BE2C (cell line): ENCODE measurements at regions not wholly inside any gene's neighbourhood (a gene's known extent, or its start where the extent isn't known, plus 50 kb on each side); places are given as distances from the start of the nearest gene placed in this dataset.

Experiments
- DNase-seq: peaks from one replicate; pipeline ENCODE4 v3.0.0-alpha.2; 2020
- H3K27me3 ChIP-seq: fragments of 250-450 bp; sonication (Bioruptor Pico); 2 replicates; pipeline ENCODE4 v1.5.1; 2020; ENCODE audit warnings: mild to moderate bottlenecking
- H3K36me3 ChIP-seq: fragments of 250-450 bp; sonication (Bioruptor Pico); 2 replicates; pipeline ENCODE4 v1.5.1; 2020; ENCODE audit warnings: mild to moderate bottlenecking
- H3K4me1 ChIP-seq: fragments of 250-450 bp; sonication (Bioruptor Pico); 2 replicates; pipeline ENCODE4 v1.5.1; 2020
- H3K4me3 ChIP-seq: 2 replicates; pipeline ENCODE4 v1.5.1; 2011; ENCODE audit warnings: low read depth, low read length
- H3K9me3 ChIP-seq: fragments of 250-450 bp; sonication (Bioruptor Pico); 2 replicates; pipeline ENCODE4 v1.5.1; 2020
- TF ChIP-seq, protein P1 (sequence below): IDR thresholded peaks from 2 replicates; pipeline ENCODE4 v1.5.1; 2012; ENCODE audit warnings: mild to moderate bottlenecking, low read depth, low read length

DNA sequence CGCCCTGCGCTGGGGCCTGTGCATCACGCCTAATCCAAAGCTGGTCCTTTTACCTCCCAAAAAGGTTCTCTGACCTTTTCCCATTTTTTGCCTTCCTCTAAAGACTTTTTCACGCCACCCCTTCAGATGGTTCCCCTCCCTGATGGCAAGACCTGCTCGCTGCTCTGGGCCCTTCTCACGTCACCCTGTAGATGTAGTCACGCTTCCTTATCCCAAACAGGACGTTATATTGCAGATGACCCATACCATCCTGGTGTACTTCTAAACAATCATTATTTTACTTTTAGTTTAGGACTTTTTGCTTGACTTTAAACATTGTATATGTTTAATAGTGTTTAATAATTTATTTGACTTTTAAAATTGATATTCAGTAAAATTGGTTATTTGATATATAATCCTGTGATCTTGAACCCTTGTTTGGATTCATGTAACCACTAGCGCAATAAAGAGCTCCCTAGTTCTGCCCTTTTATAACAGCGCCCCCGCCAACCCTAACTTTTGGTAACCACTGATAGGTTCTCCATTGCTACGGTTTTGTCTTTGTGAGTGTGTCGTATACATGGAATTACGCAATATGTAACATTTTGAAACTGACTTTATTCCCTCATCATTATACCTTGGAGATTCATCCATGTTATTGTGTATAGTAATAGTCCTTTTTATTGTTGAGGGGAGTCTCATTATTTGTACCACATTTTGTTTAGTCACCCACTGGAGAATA is 159.0 kb upstream of the CHRNA7 start:
- Histone ChIP-seq H3K4me3 (peak overlapping the region; percentile 73), H3K9me3 (no peaks in the 10 kb centered on the region), H3K4me1 (0 out of 2 replicates have a peak, but pooled peaks cover 3% of the 10 kb centered on the region), H3K27me3 (peaks cover 9% of the 10 kb centered on the region), H3K36me3 (no peaks in the 10 kb centered on the region)
- TF ChIP-seq, protein P1, sequence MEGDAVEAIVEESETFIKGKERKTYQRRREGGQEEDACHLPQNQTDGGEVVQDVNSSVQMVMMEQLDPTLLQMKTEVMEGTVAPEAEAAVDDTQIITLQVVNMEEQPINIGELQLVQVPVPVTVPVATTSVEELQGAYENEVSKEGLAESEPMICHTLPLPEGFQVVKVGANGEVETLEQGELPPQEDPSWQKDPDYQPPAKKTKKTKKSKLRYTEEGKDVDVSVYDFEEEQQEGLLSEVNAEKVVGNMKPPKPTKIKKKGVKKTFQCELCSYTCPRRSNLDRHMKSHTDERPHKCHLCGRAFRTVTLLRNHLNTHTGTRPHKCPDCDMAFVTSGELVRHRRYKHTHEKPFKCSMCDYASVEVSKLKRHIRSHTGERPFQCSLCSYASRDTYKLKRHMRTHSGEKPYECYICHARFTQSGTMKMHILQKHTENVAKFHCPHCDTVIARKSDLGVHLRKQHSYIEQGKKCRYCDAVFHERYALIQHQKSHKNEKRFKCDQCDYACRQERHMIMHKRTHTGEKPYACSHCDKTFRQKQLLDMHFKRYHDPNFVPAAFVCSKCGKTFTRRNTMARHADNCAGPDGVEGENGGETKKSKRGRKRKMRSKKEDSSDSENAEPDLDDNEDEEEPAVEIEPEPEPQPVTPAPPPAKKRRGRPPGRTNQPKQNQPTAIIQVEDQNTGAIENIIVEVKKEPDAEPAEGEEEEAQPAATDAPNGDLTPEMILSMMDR, result no peak
- no peak for DNase-seq

DNA sequence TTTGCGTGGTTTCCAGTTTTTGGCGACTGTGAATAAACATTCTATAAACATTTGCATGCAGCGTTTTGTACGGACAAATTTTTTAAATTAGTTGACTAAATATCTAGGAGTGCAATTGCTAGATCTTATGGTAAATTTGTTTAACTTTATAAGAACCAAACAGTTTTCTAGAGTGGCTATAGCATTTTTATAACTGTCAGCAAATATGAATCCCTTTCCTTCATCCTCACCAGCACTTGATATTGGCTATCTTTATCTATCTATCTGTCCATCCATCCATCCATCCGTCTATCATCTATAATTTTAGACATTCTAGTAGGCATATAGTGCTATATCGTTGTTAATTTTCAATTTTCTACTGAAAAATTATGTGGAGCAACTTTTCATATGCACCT is 158.4 kb upstream of the CHRNA7 start:
- H3K27me3 ChIP-seq, result peaks cover 9% of the 10 kb centered on the region
- no peak overlapping the region for H3K4me3 ChIP-seq
- H3K9me3 ChIP-seq, result no peaks in the 10 kb centered on the region
- DNase-seq, result no peak
- TF ChIP-seq, protein P1, result no peak
- H3K36me3 ChIP-seq, result no peaks in the 10 kb centered on the region
- H3K4me1 ChIP-seq, result 0 out of 2 replicates have a peak, but pooled peaks cover 3% of the 10 kb centered on the region

DNA sequence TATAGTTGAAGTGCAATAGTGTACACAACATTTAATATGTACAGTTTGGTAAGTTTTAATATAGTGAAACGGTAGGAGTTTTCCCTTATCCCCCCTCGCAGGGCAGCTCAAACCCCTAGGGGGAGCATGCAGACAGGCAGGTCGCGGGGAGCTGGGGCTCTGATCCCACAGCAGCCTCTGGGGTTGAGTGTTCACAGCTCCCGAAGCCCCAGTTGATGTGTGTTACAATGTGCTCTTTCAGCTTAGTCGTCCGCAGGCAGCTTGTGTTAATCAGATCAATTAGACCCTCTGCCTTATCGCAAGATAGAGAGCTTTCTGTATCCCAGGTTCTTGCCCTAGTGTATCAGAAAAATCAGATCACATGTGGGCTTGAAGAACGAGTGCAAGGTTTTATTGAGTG is 143.1 kb upstream of the CHRNA7 start:
- peaks cover 27% of the 10 kb centered on the region for H3K27me3 ChIP-seq
- DNase-seq, result peak; percentile 32
- TF ChIP-seq, protein P1, result peak; percentile 53
- H3K36me3 ChIP-seq, result no peaks in the 10 kb centered on the region
- H3K9me3 ChIP-seq, result no peaks in the 10 kb centered on the region
- H3K4me1 ChIP-seq, result no peaks in the 10 kb centered on the region
- H3K4me3 ChIP-seq, result no peak overlapping the region

DNA sequence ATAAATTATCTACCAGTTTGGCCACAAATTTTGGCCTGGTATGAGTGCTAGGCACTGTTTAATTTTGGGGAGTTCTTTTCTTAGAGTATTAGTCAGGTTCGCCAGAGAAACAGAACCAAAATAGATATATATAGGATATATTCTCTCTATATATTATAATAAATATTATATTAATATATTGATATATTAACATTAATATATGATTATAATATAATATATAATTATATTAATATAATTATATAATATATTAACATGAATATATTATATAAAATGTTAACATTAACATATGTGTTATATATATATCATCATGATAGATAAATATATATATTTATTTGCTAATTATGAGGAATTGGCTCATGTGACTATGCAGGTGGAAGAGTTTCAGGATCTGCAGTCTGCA is 137.8 kb upstream of the CHRNA7 start:
- TF ChIP-seq, protein P1, result no peak
- no peak for DNase-seq
- Histone ChIP-seq H3K27me3 (peaks cover 17% of the 10 kb centered on the region), H3K4me1 (no peaks in the 10 kb centered on the region), H3K36me3 (no peaks in the 10 kb centered on the region), H3K4me3 (no peak overlapping the region), H3K9me3 (no peaks in the 10 kb centered on the region)

DNA sequence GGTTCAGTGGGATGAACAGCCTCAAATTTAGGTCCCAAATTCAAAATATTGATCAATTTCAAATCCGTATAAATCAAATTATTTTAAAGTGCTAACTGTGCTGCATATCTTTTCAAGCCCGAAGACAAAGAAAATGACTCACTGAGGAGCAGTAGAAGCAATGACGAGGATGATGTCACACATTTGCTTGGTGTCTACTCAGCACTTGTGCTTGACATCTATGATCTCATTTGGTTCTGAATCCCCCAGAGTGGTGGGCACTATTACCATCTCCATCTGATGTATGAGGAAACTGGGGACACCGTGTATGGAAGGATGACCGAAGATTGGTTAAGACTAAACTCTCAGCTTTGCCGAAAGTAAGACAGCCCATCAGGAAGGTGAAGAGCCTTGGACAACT is 136.5 kb upstream of the CHRNA7 start:
- TF ChIP-seq, protein P1, result no peak
- Histone ChIP-seq H3K27me3 (peaks cover 6% of the 10 kb centered on the region; the same call in 1 of the 2 replicates), H3K9me3 (no peaks in the 10 kb centered on the region), H3K36me3 (no peaks in the 10 kb centered on the region), H3K4me1 (no peaks in the 10 kb centered on the region), H3K4me3 (no peak overlapping the region)
- DNase-seq, result no peak

DNA sequence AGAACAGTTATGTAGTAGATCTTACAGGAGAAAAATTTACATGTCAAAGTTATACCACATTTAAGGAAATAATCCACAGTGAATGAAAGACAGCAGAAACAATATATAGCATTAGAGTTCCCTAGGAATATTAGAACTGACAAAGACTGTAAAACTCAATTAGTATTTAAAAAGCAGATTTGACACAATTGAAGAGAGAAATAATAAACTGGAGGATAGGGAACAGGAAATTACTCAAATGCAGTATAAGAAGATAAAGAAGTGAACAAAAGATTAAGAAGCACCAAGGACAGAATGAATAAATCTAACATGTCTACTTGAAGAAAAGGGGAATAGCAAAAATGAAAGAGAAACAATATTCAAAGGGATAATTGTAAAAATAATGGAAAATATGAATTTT is 132.6 kb upstream of the CHRNA7 start:
- H3K9me3 ChIP-seq, result no peaks in the 10 kb centered on the region
- no peaks in the 10 kb centered on the region for H3K27me3 ChIP-seq
- H3K4me3 ChIP-seq, result no peak overlapping the region
- H3K36me3 ChIP-seq, result no peaks in the 10 kb centered on the region
- DNase-seq, result no peak
- TF ChIP-seq, protein P1, result no peak
- H3K4me1 ChIP-seq, result no peaks in the 10 kb centered on the region
